ENCODE measurements at regions not wholly inside any gene's neighbourhood (a gene's known extent, or its start where the extent isn't known, plus 50 kb on each side); places are given as distances from the start of the nearest gene placed in this dataset.
A peak's percentile ranks its signal among the peaks of the same experiment; 100 is the strongest.
"Not testable (repeated sequence)": the region's sequence is repeated elsewhere in the genome, so short reads cannot be mapped to it uniquely, and the experiment has no call there.

GRCh38 chr1:184836141-184836540 is 81.5 kb upstream of the EDEM3 start:
- H3K79me2 ChIP-seq (ENCODE audit: control insufficient read depth, low read length), result no peaks in the 10 kb centered on the region
- peak overlapping the region; percentile 48; the same call in 1 of the 2 replicates for H3K4me2 ChIP-seq (ENCODE audit: low read length)

GRCh38 chr1:184833994-184834393 is 79.3 kb upstream of the EDEM3 start:
- H3F3A ChIP-seq (ENCODE audit: control insufficient read depth, insufficient read depth); H3K36me3 ChIP-seq (ENCODE audit: control insufficient read depth, low read length); H3K9me3 ChIP-seq (ENCODE audit: control insufficient read depth, insufficient read depth, low read length); H3K27me3 ChIP-seq (ENCODE audit: control insufficient read depth, low read length); H3K79me2 ChIP-seq (ENCODE audit: control insufficient read depth, low read length); H3K27ac ChIP-seq (ENCODE audit: low read depth, low read length); H3K4me3 ChIP-seq (ENCODE audit: low read length); H3K9me2 ChIP-seq (replicated peaks; ENCODE audit: control insufficient read depth, low read length); H3K4me2 ChIP-seq (ENCODE audit: low read length); H4K20me1 ChIP-seq (ENCODE audit: control insufficient read depth, insufficient read depth, low read depth, low read length): not testable (repeated sequence)
- peaks cover 24% of the 10 kb centered on the region for H3K4me1 ChIP-seq (ENCODE audit: control insufficient read depth, low read length)

More at GRCh38 chr1:184836141-184836540, 81.5 kb upstream of the EDEM3 start:
- H3K36me3 ChIP-seq (ENCODE audit: control insufficient read depth, low read length), result no peaks in the 10 kb centered on the region
- H3K9me3 ChIP-seq (ENCODE audit: control insufficient read depth, insufficient read depth, low read length), result no peaks in the 10 kb centered on the region
- no peak overlapping the region for H3K27ac ChIP-seq (ENCODE audit: low read depth, low read length)
- no peaks in the 10 kb centered on the region for H3K27me3 ChIP-seq (ENCODE audit: control insufficient read depth, low read length)
- H4K20me1 ChIP-seq (ENCODE audit: control insufficient read depth, insufficient read depth, low read depth, low read length), result no peaks in the 10 kb centered on the region
- no peak for TF ChIP-seq CTCF (IDR thresholded peaks at IDR 0.05; ENCODE audit: low read depth, low read length, poor library complexity, severe bottlenecking)
- TF ChIP-seq EZH2phosphoT487 (IDR thresholded peaks at IDR 0.05; ENCODE audit: borderline replicate concordance, low read length), result no peak
- H3F3A ChIP-seq (ENCODE audit: control insufficient read depth, insufficient read depth), result no peaks in the 10 kb centered on the region
- peaks cover 24% of the 10 kb centered on the region for H3K4me1 ChIP-seq (ENCODE audit: control insufficient read depth, low read length)
- H3K9me2 ChIP-seq (replicated peaks; ENCODE audit: control insufficient read depth, low read length), result no peaks in the 10 kb centered on the region
- no peak overlapping the region for H3K4me3 ChIP-seq (ENCODE audit: low read length)

- TF ChIP-seq CTCF (IDR thresholded peaks at IDR 0.05; ENCODE audit: low read depth, low read length, poor library complexity, severe bottlenecking) (no peak), EZH2phosphoT487 (IDR thresholded peaks at IDR 0.05; ENCODE audit: borderline replicate concordance, low read length) (no peak)
- H3K9me3 ChIP-seq (ENCODE audit: control insufficient read depth, insufficient read depth, low read length), result no peaks in the 10 kb centered on the region
- no peak overlapping the region for H3K4me2 ChIP-seq (ENCODE audit: low read length)
These were observed 77.9 kb upstream of the EDEM3 start for GRCh38 chr1:184832517-184832916.

GRCh38 chr1:184829496-184829895 is 74.8 kb upstream of the EDEM3 start:
- H3K9me2 ChIP-seq (replicated peaks; ENCODE audit: control insufficient read depth, low read length); H3K4me2 ChIP-seq (ENCODE audit: low read length); H3K27ac ChIP-seq (ENCODE audit: low read depth, low read length); H4K20me1 ChIP-seq (ENCODE audit: control insufficient read depth, insufficient read depth, low read depth, low read length); H3K4me3 ChIP-seq (ENCODE audit: low read length); H3F3A ChIP-seq (ENCODE audit: control insufficient read depth, insufficient read depth); H3K36me3 ChIP-seq (ENCODE audit: control insufficient read depth, low read length); H3K27me3 ChIP-seq (ENCODE audit: control insufficient read depth, low read length); H3K79me2 ChIP-seq (ENCODE audit: control insufficient read depth, low read length); H3K9me3 ChIP-seq (ENCODE audit: control insufficient read depth, insufficient read depth, low read length): not testable (repeated sequence)
- peaks cover 14% of the 10 kb centered on the region for H3K4me1 ChIP-seq (ENCODE audit: control insufficient read depth, low read length)

More at GRCh38 chr1:184832517-184832916, 77.9 kb upstream of the EDEM3 start:
- Histone ChIP-seq H3K9me2 (replicated peaks; ENCODE audit: control insufficient read depth, low read length) (no peaks in the 10 kb centered on the region), H3K27ac (ENCODE audit: low read depth, low read length) (no peak overlapping the region), H3K4me3 (ENCODE audit: low read length) (no peak overlapping the region), H3K79me2 (ENCODE audit: control insufficient read depth, low read length) (no peaks in the 10 kb centered on the region), H4K20me1 (ENCODE audit: control insufficient read depth, insufficient read depth, low read depth, low read length) (no peaks in the 10 kb centered on the region), H3K4me1 (ENCODE audit: control insufficient read depth, low read length) (peaks cover 23% of the 10 kb centered on the region), H3K36me3 (ENCODE audit: control insufficient read depth, low read length) (no peaks in the 10 kb centered on the region), H3F3A (ENCODE audit: control insufficient read depth, insufficient read depth) (no peaks in the 10 kb centered on the region), H3K27me3 (ENCODE audit: control insufficient read depth, low read length) (no peaks in the 10 kb centered on the region)

Measured in DOHH2 (cell line).